Stomach (tissue), 4 donors: ENCODE measurements at regions not wholly inside any gene's neighbourhood (a gene's known extent, or its start where the extent isn't known, plus 50 kb on each side); places are given as distances from the start of the nearest gene placed in this dataset.

Experiments used
- POLR2A ChIP-seq, 4 donors: fragments of 450-650 bp; IDR thresholded peaks; one replicate each; pipeline ENCODE4 v1.6.1; 2016; ENCODE audit warnings: antibody characterized with exemption in 4 of 4, control low read depth in 2 of 4, mild to moderate bottlenecking in 1 of 4, moderate library complexity in 1 of 4
- POLR2AphosphoS5 ChIP-seq, 3 donors: sonication (generic); formaldehyde crosslinking; IDR thresholded peaks; one replicate each; pipeline ENCODE4 v1.6.1; 2016; ENCODE audit warnings: antibody characterized with exemption in 3 of 3
- TF ChIP-seq, protein P1 (sequence below), 7 experiments: fragments of 450-650 bp in 4 of 7; fragments of 200-600 bp in 3 of 7; sonication (generic) in 3 of 7; IDR thresholded peaks; one replicate each; pipeline ENCODE4 v1.5.1; 2016 to 2019; ENCODE audit warnings: antibody characterized with exemption in 7 of 7, control low read depth in 2 of 7, mild to moderate bottlenecking in 1 of 7

DNA sequence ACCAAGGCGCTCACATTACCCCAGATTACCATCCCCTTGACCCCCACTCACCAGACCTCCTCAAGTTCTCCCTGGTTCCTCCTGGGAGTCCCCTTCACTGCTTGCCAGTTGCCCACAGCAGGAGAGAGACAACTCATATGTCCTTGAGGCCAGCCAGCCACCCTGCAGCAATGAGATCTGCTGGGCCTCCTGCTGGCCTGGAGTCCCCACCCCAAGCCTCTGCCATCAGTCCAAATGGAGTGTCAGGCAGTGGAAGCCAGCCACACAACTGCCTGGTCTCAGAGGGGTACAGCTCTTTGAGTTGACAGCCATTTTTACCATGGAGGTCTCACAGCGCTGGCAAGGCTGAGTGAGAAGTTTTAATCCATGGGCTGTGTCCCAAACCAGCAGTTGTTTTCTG is 53.0 kb upstream of the EXOC4 start:
- TF ChIP-seq POLR2A (IDR thresholded peaks at IDR 0.05) (no peak), POLR2AphosphoS5 (IDR thresholded peaks at IDR 0.05) (no peak)
- TF ChIP-seq, protein P1, sequence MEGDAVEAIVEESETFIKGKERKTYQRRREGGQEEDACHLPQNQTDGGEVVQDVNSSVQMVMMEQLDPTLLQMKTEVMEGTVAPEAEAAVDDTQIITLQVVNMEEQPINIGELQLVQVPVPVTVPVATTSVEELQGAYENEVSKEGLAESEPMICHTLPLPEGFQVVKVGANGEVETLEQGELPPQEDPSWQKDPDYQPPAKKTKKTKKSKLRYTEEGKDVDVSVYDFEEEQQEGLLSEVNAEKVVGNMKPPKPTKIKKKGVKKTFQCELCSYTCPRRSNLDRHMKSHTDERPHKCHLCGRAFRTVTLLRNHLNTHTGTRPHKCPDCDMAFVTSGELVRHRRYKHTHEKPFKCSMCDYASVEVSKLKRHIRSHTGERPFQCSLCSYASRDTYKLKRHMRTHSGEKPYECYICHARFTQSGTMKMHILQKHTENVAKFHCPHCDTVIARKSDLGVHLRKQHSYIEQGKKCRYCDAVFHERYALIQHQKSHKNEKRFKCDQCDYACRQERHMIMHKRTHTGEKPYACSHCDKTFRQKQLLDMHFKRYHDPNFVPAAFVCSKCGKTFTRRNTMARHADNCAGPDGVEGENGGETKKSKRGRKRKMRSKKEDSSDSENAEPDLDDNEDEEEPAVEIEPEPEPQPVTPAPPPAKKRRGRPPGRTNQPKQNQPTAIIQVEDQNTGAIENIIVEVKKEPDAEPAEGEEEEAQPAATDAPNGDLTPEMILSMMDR (IDR thresholded peaks at IDR 0.05): no peak
